ENCODE measurements at regions not wholly inside any gene's neighbourhood (a gene's known extent, or its start where the extent isn't known, plus 50 kb on each side); places are given as distances from the start of the nearest gene placed in this dataset.

DNA sequence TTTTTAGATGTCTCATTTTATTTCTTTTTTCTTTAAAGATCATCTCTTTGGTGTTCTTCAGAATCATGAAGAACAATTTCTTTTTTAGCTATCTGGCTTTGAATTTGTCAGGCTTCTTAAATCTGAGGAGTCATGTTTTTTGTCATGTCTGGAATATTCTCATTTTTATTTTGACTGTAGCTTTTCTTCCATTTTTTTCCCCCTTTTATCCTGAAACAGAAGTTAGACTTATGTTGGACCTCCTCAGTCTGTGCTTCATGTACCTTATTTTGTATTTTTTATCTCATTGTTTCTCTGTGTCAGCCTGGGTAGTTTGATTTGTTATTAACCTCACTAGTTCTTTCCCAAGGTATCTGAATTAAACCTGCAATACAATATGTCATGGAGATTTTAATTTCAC is 319.2 kb upstream of the ADGRL4 start:
- TF ChIP-seq, protein P1, sequence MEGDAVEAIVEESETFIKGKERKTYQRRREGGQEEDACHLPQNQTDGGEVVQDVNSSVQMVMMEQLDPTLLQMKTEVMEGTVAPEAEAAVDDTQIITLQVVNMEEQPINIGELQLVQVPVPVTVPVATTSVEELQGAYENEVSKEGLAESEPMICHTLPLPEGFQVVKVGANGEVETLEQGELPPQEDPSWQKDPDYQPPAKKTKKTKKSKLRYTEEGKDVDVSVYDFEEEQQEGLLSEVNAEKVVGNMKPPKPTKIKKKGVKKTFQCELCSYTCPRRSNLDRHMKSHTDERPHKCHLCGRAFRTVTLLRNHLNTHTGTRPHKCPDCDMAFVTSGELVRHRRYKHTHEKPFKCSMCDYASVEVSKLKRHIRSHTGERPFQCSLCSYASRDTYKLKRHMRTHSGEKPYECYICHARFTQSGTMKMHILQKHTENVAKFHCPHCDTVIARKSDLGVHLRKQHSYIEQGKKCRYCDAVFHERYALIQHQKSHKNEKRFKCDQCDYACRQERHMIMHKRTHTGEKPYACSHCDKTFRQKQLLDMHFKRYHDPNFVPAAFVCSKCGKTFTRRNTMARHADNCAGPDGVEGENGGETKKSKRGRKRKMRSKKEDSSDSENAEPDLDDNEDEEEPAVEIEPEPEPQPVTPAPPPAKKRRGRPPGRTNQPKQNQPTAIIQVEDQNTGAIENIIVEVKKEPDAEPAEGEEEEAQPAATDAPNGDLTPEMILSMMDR (IDR thresholded peaks at IDR 0.05): no peak
- no peak for TF ChIP-seq POLR2AphosphoS5 (IDR thresholded peaks at IDR 0.05)
